ENCODE measurements at regions not wholly inside any gene's neighbourhood (a gene's known extent, or its start where the extent isn't known, plus 50 kb on each side); places are given as distances from the start of the nearest gene placed in this dataset.

GRCh38 chr7:83794829-83795228, 145.9 kb upstream of the SEMA3E start (continued):
- TF ChIP-seq, protein P1, sequence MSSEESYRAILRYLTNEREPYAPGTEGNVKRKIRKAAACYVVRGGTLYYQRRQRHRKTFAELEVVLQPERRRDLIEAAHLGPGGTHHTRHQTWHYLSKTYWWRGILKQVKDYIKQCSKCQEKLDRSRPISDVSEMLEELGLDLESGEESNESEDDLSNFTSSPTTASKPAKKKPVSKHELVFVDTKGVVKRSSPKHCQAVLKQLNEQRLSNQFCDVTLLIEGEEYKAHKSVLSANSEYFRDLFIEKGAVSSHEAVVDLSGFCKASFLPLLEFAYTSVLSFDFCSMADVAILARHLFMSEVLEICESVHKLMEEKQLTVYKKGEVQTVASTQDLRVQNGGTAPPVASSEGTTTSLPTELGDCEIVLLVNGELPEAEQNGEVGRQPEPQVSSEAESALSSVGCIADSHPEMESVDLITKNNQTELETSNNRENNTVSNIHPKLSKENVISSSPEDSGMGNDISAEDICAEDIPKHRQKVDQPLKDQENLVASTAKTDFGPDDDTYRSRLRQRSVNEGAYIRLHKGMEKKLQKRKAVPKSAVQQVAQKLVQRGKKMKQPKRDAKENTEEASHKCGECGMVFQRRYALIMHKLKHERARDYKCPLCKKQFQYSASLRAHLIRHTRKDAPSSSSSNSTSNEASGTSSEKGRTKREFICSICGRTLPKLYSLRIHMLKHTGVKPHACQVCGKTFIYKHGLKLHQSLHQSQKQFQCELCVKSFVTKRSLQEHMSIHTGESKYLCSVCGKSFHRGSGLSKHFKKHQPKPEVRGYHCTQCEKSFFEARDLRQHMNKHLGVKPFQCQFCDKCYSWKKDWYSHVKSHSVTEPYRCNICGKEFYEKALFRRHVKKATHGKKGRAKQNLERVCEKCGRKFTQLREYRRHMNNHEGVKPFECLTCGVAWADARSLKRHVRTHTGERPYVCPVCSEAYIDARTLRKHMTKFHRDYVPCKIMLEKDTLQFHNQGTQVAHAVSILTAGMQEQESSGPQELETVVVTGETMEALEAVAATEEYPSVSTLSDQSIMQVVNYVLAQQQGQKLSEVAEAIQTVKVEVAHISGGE (tag by site-specific recombination; conservative IDR thresholded peaks at IDR 0.05; ENCODE audit: low read depth): no peak
- TF ChIP-seq ZNF423 (tag by site-specific recombination; IDR thresholded peaks at IDR 0.05) (no peak), ZNF768 (tag by site-specific recombination; IDR thresholded peaks at IDR 0.05) (no peak)
- TF ChIP-seq, protein P2, sequence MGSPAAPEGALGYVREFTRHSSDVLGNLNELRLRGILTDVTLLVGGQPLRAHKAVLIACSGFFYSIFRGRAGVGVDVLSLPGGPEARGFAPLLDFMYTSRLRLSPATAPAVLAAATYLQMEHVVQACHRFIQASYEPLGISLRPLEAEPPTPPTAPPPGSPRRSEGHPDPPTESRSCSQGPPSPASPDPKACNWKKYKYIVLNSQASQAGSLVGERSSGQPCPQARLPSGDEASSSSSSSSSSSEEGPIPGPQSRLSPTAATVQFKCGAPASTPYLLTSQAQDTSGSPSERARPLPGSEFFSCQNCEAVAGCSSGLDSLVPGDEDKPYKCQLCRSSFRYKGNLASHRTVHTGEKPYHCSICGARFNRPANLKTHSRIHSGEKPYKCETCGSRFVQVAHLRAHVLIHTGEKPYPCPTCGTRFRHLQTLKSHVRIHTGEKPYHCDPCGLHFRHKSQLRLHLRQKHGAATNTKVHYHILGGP (tag by site-specific recombination; IDR thresholded peaks at IDR 0.05): 0 out of 2 replicates have a peak, but pooled peaks have one; percentile 50

DNA sequence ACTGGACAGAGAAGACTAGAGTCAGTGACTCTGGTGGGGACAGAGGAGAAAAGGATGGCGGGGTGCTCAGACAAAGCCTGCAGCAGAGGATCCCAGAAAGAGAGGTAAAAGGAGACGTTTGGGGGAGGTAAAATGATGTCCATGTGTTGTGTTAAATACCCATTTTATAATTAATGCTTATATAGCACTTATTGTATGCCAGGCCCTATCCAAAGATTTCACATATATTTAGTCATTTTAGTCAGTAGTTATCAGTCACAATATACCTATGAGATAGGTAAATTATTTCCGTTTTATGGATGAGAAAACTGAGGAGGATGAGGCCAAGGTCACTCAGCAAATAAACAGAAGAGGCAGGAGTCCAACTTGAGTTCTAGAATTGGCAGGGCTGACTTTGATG, 144.6 kb upstream of the SEMA3E start:
- CTCF ChIA-PET: no interaction called here
- Histone ChIP-seq H3K27ac (ENCODE audit: extremely low read depth, low read depth, low read length) (no peak overlapping the region), H3K4me3 (ENCODE audit: low read depth, low read length) (no peak overlapping the region), H3K9me3 (ENCODE audit: control insufficient read depth, insufficient read depth, low read depth, low read length) (no peaks in the 10 kb centered on the region), H3K4me1 (ENCODE audit: control insufficient read depth, insufficient read depth, low read length) (peaks cover 7% of the 10 kb centered on the region), H3K36me3 (ENCODE audit: control insufficient read depth in 2 of 2, insufficient read depth in 1 of 2, low read length in 2 of 2) (no peaks in the 10 kb centered on the region)
- POLR2A ChIA-PET: no interaction called here
- TF ChIP-seq ZNF555 (tag by site-specific recombination; conservative IDR thresholded peaks at IDR 0.05) (no peak), ZNF837 (tag by site-specific recombination; IDR thresholded peaks at IDR 0.05) (no peak), ZNF175 (tag by site-specific recombination; IDR thresholded peaks at IDR 0.05) (no peak), ZNF37A (tag by site-specific recombination; IDR thresholded peaks at IDR 0.05) (no peak), SCRT2 (tag by site-specific recombination; IDR thresholded peaks at IDR 0.05) (no peak), OSR2 (tag by site-specific recombination; IDR thresholded peaks at IDR 0.05) (no peak), ZNF510 (tag by site-specific recombination; IDR thresholded peaks at IDR 0.05; ENCODE audit: insufficient replicate concordance) (no peak), ZBTB17 (tag by site-specific recombination; IDR thresholded peaks at IDR 0.05) (no peak), ZNF843 (tag by site-specific recombination; IDR thresholded peaks at IDR 0.05) (no peak), ZNF404 (tag by site-specific recombination; IDR thresholded peaks at IDR 0.05) (no peak), ZNF132 (tag by site-specific recombination; IDR thresholded peaks at IDR 0.05; ENCODE audit: borderline replicate concordance) (no peak), GLIS2 (tag by site-specific recombination; IDR thresholded peaks at IDR 0.05) (no peak), ZNF664 (tag by site-specific recombination; IDR thresholded peaks at IDR 0.05) (no peak)
- TF ChIP-seq, protein P3, sequence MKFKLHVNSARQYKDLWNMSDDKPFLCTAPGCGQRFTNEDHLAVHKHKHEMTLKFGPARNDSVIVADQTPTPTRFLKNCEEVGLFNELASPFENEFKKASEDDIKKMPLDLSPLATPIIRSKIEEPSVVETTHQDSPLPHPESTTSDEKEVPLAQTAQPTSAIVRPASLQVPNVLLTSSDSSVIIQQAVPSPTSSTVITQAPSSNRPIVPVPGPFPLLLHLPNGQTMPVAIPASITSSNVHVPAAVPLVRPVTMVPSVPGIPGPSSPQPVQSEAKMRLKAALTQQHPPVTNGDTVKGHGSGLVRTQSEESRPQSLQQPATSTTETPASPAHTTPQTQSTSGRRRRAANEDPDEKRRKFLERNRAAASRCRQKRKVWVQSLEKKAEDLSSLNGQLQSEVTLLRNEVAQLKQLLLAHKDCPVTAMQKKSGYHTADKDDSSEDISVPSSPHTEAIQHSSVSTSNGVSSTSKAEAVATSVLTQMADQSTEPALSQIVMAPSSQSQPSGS (tag by site-specific recombination; IDR thresholded peaks at IDR 0.05; ENCODE audit: low read depth): no peak
- TF ChIP-seq, protein P1 (tag by site-specific recombination; conservative IDR thresholded peaks at IDR 0.05; ENCODE audit: low read depth): no peak

Data from HEK293 (cell line).